ENCODE measurements at regions not wholly inside any gene's neighbourhood (a gene's known extent, or its start where the extent isn't known, plus 50 kb on each side); places are given as distances from the start of the nearest gene placed in this dataset.
"Not testable (repeated sequence)": the region's sequence is repeated elsewhere in the genome, so short reads cannot be mapped to it uniquely, and the experiment has no call there.

DNA sequence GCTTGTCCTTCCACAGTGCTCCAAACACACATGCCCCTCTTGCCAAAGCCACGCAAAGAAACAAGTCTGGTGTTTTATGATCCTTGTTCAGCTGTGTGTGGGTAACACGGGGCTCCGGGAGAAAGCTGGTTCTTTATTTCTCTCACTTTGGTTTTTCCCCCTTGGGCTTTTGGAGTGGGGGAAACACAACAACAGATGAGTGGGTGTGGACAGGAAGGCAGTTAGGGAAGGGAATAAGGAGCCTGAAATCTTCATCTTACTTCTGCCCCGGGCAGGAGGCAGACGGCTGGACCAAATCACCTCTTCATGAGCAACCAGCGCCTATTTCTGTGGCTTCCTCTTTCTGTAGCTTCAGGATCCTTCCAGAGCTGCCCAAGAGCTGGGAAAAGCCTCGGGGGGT lies 218.5 kb downstream of the PHETA1 start:
- DNase-seq: no peak

DNA sequence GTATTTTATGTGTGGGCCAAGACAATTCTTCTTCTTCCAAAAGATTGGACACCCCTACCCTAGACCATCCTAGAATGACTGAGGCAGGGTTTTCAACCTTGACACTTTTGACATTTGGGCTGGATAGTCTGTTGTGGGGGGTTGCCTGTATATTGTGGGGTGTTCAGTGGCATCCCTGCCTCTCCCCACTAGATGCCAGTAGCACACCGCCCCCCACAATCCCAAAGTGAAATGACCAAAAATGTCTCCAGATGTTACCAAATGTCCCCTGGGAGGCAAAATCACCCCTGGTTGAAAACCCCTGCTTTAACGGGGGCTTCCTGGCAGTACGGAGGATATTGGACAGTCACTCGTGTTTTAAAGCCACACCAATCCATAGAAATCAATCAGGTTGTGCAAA lies 219.6 kb downstream of the PHETA1 start:
- no peak for DNase-seq

DNA sequence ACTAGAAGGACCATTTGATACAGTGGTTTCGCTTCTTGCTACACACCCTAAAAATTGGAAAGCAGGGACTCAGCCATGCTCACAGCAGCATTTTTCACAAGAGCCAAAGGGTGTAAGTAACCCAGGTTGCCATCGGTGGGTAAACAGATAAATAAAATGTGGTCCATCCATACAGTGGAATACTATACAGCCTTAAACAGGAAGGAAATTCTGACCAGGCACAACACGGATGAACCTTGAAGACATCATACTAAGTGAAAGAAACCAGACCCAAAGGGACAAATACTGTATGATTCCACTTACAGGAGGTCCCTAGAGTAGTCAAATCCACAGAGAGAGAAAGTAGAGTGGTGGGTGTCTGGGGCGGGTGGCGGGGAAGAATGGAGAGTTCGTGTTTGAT lies 220.9 kb downstream of the PHETA1 start:
- no peak for DNase-seq

DNA sequence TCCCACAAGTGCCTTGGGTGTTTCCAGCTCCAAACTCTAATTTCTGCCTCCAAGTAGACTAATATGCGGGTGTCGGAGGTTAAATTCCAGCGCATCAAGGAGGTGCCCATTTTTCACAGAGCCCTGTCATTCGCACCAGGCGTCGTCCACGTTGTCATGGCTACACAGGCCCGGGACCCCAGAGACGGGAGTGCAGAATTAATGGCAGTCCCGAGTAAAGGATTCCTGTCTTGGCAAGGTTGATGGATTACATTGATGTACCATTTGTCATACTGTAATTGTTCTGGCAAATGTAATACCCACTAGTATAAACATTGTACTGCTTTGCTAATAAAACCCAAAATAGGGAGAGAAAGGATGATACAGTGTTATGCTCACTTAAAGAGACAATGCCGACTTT lies 222.9 kb upstream of the MYL2 start:
- DNase-seq: no peak

DNA sequence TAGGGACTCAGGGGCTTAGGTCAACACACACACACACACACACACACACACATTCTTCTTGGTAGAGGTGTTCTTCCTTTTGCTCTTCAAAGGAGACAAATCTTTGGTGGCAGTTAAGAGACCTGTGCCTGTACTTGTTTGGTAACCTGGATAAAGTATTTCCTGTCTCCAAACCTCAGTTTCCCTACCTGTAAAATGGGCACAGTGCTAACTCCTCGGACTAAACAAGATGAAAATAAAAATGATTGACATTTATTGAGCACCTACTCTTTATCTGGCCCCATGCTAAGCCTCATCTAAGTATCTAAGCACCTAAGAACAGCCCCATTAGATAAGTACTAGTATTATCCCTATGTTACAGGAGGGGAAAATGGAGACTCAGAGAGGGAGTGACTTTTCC lies 220.8 kb upstream of the MYL2 start:
- DNase-seq: no peak

DNA sequence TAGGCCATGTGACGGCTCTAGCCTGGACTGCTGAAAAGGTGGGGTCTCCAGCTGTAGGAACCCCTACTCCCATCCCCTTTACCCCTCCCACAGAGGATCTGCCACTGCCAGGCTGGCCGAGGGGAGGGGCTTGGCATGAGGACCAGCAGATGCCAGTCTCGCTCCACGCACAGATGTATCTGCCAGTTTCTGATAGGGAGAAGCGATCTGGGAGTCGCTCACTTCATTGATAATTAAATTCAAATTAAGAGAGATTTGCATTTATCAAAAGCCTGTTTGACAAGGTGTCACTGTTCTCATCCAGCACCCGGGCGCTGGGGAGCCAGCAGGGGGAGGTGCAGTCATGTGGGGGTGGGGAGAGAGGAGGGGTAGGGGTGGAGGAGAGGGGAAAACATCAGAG lies 217.6 kb upstream of the MYL2 start:
- no peak for DNase-seq

DNA sequence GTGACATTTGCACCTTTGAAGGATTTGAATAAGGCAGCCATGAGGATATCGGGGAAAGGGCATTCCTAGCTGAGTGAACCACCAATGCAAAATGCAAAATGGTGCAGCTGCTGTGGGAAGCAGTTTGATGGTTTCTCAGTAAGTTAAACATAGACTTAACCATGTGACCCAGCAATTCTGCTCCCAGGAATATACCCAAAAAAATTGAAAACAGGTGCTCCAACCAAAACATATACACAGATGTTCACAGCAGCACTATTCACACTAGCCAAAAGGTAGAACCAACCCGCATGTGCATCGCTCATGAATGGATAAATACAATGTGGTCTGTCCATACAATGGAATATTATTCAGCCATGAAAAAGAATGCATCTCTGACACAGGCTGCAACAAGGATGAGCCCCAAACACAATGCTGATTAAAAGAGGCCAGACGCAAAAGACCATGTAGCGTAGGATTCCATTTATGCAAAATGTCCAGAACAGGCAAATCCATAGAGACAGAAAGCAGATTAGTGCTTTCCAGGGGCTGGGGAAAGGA lies 215.0 kb upstream of the MYL2 start:
- no peak for DNase-seq

DNA sequence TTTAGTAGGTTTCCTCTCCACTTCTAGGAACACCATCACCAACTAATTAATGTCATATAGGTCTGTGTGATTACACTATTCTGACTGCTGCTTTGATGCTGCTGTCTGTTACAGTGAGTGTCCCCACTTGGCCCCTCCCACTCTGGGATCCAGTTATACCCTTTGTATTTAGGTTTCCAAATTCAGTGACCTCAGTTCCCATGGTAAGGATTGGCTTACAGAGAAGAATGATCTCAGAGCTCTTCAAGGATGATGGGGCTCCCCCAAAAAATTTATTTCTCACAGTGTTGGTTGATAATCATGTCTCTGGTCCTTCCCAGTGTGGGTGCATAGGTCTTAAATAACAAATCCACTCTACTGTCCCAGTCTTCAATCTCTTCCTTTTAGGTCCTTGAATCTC lies 210.0 kb upstream of the MYL2 start:
- DNase-seq: no peak

DNA sequence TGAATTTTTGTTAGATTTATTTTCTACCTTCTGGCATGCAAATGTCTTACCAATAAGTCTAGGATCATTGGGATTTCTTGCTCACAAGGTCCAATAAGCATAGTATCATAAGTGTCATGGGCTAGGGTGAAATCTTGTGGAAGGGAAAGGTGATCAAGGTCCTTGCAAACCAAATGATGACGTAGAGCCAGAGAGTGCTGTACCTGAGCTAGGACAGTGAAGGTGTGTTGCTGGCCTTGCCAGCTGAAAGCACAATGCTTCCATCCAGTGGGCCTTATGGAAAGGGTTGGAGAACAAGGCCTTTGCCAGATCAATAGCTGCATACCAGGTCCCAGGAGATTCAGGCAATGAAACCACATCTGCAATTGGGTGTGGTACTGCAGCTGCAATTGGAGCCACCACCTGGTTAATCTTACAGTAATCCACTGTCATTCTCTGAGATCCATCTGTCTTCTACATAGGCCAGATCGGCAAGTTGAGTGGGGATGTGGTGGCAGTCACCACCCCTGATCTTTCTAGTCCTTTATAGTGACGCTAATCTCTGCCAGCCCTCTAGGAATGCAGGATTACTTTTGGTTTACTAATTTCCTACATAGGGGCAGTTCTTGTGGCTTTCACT lies 208.9 kb upstream of the MYL2 start:
- DNase-seq: no peak

DNA sequence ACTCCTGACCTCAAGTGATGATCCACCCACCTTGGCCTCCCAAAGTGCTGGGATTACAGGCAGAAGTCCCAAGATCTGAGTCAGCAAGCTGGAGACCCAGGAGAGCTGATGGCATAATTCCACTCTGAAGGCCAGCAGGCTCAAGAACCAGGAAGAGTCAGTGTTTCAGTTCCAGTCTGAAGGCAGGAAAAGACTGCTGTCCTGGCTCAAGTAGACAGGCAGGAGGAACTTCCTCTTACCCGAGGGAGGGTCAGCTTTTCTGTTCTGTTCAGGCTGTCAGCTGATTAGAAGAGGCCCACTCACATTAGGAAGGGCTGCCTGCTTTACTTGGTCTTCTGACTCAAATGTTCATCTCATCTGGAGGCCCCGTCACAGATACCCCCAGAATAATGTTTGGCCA lies 206.0 kb upstream of the MYL2 start:
- DNase-seq: no peak

DNA sequence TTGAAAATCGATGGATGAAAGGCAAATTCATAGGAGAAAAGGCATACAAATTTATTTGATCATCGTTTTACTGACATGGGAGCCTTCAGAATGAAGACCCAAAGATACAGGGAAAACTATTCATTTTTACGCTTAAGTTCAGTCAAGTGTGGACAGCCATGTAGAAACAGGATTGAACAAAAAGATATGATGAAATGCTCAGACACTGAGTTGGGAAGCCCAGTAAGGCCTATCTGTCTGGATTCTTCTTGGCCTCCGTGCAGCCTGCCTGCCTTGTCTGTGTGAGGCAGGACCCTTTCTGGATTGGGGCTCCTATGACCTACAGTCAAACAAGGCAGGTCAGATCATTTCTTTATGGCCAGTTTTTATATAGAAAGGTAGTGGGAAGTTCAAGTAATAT lies 203.8 kb upstream of the MYL2 start:
- DNase-seq: no peak

DNA sequence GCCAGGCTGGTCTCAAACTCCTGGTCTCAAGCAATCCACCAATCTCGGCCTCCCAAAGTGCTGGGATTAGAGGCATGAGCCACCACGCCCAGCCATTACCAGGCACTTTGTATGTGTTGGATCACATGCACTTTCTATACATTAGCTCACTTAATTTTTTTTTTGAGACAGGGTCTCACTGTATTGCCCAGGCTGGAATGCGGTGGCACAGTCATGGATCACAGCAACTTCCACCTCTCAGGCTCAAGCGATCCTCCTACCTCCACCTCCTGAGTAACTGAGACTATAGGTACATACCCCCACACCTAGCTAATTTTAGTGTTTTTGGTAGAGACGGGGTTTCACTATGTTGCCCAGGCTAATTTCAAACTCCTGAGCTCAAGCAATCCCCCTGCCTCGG lies 203.0 kb upstream of the MYL2 start:
- DNase-seq: no peak

DNA sequence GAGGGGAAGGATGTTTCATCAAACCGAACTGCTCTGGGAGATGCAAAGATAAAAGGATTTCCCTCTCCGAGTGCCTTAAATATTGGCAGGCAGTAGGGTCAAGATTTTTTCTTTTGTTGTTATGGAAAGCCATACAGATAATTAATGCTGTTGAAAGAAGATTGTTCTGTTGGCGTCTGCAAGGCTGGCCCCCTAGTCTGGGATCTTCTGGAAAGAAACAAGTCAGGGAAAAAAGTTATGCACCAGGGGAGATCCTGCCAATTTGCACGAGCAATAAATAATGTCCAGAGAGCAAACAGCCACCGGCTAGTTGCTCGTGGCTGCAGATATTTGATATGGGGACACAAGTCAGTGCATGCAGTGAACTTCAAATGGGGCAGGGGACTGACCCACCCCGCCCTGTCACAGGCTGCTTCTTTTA lies 202.1 kb upstream of the MYL2 start:
- DNase-seq: no peak

DNA sequence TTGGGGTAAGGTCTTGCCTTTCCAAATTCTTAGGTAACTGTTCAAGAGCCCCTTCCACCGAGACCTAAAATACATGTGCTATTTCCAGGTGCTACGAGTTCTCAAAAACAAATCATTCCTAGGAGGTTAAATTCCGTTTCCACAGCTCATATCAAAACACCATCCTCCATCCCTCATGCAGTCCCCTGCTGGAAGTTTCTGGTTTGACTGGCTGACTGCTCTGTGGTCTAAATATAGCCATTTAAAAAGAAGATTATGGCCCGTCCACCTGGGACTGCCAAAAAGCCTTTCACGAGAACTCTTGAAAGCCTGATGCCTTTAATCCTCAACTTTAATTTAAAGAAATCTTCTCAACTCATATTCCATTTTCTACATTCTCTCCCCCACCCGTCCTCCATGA lies 201.5 kb upstream of the MYL2 start:
- DNase-seq: no peak

DNA sequence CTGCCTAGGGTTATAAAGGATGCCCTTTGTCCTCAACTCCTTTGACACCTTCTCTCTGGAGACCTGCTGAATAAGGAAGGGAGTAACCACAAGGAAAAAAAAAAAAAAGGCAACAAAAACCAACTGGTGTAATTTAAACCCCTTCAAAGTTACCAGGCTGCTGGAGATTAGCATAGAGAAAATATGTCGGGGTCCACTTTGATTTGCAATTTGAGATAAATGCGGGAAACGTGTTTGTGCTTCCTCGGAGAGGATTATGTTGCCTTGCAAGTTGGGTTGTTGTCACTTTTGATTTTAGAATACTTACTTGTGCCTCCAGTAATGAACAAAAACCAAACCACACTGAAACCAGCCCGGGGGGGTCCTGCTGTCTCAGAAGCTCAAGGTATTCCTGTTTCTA lies 200.2 kb upstream of the MYL2 start:
- no peak for DNase-seq

DNA sequence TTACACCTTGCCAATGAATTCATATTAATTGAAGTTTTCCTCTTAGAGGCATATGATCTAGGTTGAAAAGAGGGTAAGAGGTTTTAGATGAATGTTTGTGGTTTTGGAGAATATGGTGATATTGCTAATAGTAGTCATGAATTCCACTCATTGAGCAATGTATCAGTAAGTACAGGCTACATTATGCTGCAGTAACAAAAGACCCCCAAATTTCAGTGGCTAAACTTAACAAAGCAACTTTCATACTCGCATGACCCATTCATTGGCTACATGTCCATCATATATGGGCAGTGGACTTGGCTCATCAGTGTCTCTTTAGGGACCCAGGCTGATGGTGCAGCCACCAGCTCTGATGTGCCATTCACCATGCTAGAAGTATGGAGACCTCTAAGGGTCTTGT lies 196.6 kb upstream of the MYL2 start:
- DNase-seq: no peak

DNA sequence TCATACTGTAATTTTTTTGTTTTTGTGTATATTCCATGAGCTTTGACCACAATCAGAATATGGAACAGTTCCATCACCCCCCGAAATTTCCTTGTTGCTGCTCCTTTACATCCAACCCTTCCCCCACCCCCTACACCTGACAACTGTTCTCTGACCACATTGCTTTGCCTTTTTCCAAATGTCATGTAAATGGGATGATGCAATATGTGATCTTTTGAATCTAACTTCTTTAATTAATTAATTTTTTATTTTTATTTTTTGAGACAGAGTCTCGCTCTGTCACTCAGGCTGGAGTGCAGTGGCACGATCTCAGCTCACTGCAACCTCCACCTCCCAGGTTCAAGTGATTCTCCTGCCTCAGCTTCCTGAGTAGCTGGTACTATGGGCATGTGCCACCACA lies 192.9 kb upstream of the MYL2 start:
- not testable (repeated sequence) for DNase-seq

DNA sequence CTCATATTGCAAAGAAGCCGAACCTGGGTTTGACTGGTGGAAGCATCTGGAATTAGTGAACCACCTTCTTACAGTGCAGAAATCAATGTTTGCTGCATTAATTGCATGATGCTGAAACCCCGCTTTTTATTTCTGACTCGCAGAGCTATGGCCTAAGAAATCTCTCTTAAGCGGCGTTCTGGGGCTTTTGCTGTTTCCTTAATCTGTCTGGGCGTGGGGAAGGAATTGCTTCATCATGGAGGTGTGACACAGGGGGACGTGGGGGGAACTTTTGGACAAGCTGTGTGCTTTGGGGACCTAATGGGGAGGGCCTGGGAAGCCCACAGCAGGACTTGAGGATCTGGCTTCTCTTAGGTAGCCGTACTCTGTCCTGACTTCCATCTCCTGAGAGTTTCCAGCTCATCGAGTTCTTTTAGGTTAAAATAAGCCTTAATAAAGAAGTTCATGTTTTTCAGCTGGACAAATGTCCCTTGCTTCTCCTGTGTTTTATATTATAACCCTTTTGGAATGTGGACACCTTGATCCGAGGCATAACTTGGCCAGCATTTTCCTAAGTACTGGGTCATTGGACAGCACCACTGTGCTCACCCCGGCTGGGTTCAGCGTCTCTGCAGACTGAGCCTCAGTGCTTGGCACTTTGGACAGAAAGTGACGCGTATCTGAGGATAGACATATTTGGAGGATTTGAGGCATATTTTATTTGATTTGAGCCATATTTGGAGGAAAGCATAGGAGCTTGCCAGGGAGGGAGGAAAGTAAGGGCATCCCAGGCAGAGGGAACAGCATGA lies 192.1 kb upstream of the MYL2 start:
- DNase-seq: no peak

DNA sequence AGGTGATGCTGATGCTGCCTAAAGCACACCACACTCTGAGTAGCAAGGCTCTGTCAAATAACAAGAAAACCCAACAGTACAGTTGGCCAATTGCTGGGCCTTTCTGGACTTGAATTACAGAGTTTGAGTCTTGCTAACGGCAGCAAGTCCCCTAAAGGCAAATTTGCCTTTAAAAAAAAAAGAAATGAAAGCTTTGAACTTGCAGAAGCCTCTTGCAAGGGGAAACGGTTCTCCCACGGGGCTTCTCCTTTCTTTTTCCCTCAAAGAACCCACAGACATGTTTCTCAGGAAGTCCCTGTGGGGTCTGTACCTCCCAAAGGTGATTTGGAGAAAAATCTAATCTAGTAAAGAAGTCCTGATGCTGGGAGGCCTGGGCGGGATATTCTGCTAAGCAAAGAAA lies 191.3 kb upstream of the MYL2 start:
- no peak for DNase-seq

DNA sequence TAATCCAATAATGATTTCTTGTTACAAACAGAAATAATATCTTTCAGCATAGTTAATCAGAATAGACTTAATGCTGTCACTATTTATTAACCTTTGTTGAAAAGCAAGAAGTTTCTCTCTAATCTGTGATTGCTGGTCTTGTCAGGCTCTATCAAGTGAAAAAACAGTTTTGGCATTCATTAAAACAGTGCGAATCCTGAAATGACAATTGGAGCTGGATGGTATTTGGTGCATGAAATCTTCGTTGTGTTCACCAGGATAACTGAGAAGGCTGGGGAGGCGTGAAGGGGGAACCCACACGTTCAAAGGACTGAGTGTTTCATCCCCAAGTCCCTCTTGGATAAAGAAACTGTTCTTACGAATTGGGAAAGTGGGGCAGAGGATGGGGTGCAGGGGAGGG lies 190.2 kb upstream of the MYL2 start:
- no peak for DNase-seq

DNA sequence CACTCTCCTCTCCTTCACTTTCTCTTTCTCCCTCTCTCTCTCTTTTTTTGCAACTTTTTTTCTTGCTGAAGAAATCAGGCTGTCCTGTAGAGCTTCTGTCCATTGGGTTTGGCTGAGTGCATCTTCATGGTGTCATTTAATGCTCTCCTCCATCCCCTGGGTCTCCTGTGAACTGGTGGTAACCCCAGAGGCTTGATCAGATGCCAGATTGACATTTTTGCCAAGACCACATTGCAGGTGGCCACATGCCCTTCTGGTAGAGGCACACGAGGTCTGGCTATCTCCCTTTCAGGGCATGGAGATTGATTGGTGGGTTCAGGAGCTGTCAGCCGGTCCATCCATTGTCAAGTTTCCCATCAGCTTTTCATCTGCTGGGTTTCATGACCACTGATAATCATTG lies 188.3 kb upstream of the MYL2 start:
- DNase-seq: no peak

DNA sequence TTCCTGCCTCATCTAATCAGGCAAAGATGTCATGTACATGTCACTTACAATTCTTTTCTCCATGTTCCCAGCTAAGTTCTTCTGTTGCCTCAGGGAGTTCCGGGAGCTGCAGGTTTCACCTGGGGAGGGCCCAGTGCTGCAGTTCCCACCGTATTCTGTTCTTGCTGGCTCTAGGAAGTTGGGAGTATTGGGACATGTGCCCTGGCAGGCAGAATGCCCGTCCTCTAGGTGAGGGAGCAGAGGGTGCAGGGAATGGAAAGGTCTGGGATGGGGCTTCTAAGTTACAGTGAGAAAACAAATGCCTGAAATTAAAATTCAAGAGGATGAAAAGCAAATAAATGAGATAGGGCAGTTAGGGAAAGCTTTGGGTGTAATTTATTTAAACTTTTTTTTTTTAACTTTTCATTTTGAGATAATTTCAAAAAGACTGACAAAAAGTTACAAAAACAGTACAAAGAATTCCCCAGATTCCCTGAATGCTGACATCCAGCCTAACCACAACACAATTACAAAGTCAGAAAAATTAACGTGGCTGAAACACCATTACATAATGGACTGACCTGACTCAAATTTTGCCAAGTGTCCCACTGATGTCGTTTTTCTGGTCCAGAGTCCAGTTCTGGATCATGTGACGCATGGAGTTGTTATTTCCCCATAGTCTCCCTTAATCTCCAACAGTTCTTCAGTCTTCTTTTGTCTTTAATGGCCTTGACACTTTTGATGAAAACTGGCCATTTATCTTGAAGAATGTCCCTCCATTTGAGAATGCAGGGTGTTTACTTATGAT lies 187.2 kb upstream of the MYL2 start:
- no peak for DNase-seq

DNA sequence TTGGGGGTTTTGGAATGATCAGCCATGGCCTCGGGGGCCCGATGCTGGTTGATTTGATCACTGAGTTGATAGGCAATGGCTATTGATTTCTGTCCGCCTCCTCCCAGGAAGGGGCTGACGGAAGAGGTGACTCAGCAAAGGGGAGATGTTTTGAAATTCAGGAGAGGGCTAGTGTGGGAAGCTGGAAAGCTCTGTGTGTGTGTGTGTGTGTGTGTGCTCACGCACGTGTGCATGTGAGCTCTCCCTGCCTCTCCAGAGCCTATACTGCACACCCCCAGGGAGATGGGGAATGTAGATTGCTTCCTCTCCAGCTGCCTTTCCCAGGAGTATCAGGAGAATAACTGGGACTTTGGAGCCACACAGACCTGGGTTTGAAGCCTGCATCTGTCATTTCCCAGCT lies 184.9 kb upstream of the MYL2 start:
- DNase-seq: no peak

DNA sequence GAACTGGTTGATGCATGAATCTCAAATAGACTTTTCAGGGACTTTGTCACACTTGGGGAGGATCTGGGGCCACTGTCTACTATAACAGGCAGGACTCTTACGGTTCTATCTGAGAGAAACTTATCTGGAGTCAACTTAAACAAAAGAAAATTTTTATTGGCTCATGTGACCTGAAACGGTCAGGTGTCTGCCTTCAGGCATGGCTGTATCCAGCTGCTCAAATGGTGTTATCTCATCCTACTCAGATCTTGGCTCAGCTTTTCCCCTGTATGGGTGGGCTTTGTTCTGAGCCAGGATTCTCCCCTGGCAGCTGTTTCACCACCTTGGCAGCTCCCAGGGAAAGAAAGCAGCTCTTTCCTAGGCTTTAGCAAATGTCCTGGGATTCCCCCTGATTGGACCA lies 183.2 kb upstream of the MYL2 start:
- no peak for DNase-seq
